COR-L47 (cell line): ENCODE measurements at regions not wholly inside any gene's neighbourhood (a gene's known extent, or its start where the extent isn't known, plus 50 kb on each side); places are given as distances from the start of the nearest gene placed in this dataset.
A peak's percentile ranks its signal among the peaks of the same experiment; 100 is the strongest.

ENCODE experiments used
- DNase-seq: peaks from one replicate; lab custom pipeline; 2025; lab: John Stamatoyannopoulos, UW

DNA sequence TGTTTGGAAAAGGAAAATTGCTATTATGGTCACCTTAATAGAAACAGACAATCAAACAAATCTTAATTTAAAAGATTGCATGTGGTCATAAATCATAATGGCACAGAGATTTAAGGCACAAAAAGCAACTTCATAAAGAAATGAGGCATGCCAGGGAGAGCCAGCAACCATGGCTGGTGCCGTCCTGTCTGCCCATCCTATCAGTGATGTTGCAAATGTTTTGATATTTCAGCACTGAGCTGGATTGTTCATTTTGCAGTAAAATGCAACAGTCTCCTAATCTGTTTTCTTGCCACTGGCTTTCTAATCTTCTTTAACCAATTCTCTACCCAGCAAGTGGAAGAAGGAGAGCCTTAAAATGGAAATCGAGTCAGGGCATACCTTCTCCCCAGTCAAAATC lies 249.8 kb downstream of the SAMD5 start:
- DNase-seq: no peak

DNA sequence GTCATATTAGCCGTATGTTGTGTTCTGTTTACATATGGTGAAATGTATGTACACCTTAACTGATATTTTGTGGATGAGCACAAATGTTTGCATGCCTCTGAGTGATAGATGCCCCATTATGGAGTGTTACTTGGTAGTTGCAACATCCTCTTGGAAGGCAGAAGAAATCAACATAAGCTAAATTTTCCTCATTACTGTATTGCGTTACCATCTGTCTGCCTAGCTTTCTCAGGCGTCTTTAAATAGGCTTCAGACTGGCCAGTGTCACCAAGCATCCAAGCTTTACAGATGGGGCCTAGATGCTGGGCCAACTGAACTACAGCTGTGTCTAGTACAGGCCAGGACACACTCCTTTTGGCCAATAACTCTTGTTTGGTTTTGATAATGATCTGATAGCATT lies 250.6 kb downstream of the SAMD5 start:
- no peak for DNase-seq

DNA sequence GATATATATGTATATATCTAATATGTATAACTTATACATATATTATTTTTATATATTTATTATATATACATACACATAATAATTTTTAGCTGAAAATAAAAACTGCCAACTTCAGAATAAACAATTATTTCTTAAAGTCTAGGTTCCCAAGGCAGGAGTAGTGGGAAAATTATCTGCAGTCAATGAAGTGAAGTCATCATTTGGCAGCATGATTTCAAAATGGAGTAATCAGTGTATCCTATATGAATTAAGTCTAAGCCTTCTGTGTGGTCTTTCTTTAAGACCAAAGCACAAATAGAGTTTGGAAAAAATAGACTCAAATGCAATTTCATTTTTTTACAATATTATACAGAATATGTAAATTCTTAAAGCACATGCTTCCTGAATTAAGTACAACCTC lies 251.0 kb downstream of the SAMD5 start:
- DNase-seq: no peak

DNA sequence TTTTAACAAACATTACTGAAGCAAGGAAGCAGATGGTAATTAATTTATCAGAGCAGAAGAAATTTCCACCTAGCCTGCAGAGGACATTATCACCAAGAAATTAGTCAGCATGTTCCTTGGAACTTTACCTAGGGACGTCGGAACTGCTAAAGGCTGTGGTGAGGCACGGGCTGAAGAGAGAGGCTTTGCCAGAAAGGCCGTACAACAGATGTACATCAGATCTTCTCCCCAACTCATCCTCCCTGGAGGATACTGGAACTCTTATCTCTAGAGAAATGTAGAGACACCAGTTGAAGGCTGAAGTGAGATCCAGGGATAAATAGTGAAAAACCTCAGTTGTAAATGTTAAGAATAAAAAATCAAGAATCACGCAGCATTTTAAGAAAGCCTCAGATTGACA lies 257.1 kb downstream of the SAMD5 start:
- DNase-seq: no peak

DNA sequence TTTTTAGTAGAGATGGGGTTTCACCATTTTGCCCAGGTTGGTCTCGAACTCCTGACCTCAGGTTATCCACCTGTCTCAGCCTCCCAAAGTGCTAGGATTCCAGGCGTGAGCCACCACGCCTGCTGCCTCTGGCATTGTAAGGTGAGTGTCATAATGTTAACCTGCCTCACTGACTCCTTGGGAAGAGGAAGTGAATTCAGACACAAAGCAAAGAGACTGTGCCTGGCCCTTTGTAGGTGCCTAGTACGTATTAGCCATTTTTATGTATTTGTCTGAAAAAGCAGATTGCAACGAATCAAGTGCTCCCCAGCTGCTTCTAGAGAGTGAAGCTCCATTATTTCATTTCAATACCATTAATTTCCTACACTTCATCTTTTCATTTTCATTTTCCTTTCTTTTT lies 260.5 kb downstream of the SAMD5 start:
- no peak for DNase-seq

DNA sequence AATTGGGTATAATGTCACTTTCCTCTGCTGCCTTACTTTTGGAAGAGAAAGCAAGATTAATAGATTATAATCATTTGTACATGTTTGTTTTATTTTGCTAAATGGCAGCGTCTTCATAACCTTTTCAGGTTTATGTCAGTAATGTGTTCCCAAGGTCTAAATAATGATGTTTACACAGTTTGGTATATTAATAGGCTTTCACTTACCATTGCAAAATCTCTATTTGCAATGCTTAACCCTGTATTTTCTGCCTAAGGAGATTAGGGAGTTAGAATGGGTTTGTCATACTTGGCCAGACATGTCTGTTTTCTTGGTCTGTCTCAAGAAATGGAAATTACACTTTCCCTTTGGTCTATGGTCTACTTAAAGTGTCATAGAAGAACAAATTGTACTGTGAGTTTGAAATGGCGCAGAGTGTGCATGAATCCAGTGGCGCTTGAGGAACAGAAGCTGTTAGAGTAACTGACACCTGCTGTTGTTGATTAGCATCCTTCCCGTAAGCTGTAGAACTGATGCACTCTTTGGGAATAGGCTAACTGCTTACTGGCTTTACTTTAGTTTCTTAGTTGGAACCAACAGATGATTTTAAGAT lies 261.1 kb downstream of the SAMD5 start:
- no peak for DNase-seq

DNA sequence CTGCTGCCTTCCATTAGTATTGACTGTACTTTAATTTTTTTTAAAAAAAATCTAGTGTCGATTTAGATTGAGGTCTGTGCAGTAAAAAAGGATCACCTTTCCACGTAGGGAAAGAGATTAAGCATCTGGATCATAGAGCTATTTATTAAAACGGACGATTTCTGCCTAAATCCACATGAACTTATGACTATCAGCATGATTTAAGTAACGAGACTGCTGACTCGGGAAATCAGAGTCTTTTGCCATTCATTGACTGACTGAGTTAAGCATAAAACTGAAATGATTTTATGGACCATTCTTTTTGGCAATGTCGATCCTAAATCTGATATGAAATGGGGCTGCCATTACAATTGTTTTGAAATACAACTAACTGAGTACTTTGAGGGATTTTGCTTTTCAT lies 261.7 kb downstream of the SAMD5 start:
- no peak for DNase-seq

DNA sequence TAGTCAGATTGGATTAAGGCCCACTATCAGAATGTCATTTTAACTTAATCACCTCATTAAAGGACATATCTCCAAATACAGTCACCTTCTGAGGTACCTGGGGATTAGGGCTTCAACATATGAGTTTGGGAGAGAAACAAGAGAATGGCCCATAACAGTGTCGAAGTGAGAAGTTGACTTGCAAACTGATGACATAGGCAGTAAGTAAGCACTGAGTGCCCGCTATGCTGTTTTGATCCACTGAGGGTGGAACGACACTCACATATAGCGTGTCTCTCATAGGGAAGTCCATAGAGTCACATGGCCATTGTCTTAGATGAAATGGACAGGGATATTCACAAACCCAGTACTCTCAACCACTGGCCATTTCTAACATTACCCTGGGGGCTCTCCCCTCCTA lies 264.2 kb downstream of the SAMD5 start:
- DNase-seq: no peak

DNA sequence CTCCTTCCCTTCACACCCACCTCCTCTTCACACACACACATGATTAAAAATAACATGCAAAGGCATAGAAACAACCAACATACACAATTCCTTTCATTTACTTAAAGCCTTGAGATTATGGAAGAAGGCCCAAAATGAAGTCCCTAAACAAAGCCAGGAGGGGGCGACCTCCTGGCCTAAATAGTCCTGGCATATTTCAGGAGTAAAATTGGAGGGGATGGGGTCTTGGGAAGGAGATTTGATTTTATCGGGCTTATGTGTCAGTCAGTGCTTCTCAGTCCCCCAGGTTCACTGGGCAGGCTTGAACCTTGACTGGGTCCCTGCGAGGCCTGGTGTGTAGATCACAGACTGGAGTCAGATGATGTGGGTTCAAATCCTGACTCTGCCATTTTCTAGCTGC lies 266.4 kb downstream of the SAMD5 start:
- no peak for DNase-seq

DNA sequence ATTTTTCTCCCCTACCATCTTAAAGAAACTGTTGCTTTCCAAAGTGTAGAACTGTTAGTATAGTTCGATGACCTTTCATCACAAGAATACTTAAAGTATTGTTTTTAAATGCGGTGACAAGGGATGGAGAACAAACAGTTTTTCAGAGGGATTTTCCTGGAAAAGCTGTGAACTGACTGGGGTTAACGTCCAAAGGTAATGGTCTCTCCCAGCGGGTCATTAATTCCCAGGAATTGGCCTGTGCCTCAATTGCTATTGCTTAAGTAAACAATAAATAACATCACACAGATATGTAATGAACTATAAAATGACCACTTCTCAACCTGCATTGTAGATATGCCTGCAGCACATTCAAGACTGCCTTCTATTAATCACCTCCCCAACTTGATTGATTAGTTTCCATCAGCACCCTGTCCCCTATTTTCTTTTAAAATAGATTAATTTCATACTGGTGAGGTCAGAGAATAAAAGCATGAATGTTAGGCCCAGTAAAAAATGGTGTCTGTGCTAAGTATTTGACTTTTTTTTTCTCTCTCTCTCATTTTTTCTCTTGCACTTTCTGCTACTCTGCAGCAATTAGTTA lies 268.2 kb downstream of the SAMD5 start:
- DNase-seq: no peak

DNA sequence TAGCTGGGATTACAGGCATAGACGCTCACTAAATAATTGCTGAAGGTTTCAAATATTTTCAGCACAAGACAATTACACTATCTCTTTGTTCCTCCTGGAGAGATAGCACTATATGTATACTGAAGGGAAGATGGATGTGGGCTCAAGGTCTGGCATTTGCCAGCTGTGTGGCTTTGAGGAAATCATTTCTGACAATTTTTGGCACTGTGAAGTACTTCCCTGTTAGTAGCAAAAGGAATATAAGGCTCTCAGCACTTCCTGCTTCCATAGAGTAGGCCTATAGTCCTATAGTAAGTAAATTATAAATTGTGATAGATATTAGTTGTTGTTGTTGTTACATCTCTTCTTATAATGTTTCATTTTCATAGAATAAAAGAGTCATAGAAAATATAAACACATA lies 271.1 kb downstream of the SAMD5 start:
- no peak for DNase-seq

DNA sequence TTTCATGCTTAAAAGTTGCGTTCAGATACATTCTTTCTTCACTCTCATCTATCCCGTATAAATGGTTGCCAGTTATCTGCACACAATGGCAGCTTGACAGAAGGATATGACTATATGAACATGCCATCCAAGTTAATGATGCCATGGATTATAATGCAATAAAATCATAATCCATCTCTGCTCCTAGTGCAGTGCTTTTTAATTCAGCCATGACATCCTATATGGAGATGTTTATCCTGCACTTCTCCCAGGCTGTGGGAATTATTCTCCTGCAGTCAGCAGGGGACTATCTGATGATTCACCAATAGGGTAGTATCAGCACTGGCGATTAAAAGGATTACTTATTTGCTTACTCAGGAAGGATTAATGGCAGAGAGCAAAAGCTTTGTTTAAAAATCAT lies 273.8 kb downstream of the SAMD5 start:
- DNase-seq: peak; percentile 3

DNA sequence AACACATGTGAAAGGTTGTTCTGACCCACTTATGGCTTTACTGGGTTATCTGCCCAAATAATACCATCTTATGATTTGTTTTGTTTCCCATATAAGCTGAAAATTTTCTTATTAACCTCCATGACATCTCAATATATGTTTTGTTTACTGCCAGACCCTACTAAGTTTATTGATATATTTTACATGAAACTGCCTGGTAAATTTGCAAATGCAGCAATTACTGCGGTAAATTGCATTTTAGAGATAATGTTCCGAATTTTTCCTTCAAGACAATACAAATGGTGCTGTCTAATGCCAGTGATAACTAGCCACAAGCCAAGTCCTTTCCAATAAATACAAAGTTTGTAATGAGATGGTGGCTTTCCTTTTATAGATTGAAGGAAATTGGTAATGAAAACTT lies 275.9 kb downstream of the SAMD5 start:
- DNase-seq: no peak

DNA sequence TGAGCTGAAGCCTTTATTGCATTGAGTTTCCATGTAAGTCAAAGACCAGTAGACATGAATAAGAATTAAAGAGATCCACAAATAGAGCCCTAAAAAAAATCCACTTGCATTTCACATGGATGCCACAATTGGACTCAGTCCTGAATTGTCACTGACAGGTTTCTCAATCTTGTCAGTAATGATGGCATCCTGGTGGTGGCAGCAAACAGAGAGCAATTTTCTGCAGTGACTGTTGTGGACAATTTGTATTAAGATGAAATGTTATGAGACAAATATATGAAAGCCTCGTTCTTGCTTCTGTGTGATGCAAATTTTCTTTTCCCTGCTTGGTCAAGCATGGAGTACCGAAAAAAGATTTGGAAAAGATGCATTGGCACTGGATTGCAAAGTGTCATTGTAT lies 278.9 kb downstream of the SAMD5 start:
- DNase-seq: peak; percentile 0

DNA sequence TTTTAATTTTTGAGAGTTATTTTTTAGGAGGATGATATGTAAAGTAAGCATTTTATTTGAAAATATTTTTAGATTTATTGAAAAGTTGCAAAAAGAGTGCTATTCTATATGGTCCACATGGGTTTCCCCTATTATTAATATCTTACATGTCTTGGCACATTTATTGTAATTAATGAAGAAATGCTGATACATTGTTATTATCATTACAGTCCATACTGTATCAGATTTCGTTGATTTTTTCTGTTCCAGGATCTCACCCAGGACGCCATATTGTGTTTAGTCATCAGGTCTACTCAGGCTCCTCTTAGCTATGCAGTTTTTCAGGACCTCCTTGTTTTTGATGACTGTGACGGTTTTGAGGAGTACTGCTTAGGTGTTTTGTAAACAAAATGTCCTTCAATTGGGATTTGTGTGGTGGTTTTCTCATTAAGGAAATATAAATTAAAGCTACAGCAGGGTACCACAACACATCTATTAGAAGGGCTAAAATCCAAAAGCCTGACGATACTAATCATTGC lies 281.0 kb downstream of the SAMD5 start:
- DNase-seq: no peak

DNA sequence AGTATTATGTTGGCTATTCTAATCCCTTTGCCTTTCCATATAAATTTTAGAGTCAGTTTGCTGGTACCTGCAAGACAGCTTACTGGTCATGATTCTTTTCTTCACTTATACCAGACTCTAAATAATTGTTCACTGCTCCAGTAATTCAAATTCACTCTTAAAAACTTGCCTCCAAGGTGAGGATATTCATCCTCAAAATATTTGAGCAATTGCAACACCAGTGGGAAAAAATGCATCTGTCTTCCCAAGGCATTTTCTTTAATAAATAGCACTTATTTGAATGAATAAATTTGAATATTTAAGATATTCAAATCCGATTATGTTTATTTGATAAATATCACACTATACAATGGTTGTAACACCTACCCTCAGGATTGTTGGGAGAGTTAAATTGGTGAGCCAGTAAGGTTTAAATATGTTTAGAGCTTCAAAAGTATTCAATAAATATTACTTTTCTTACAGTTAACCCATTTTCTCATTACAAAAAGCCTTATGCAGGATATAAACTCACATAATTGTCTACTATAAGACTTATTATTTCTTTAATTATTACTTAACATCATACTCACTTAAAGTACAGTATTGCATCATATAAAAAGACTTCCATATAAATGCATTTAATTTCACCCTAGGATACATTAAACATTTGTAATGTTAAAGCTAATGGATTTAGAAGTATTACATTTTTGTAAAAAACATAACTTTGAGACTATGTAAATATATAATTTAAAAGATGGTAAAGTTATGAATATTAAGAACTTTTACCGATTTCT lies 285.6 kb downstream of the SAMD5 start:
- DNase-seq: no peak

DNA sequence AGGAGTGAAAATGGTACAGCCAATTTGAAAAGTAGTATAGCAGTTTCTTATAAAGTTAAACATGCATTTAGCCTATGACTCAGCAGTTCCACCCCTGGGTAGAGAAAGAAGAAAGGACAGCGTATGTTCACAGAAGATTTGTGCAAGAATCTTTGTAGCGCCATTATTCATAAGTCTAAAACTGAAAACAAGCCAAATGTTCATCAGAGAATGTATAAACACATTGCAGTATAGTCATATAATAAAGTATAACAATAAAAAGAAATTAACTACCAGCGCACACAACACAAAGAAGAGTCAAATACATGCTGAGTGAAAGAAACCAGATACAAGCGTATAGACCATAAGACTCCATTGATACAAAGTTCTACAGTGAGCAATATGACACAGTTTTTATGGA lies 294.0 kb downstream of the SAMD5 start:
- DNase-seq: no peak

DNA sequence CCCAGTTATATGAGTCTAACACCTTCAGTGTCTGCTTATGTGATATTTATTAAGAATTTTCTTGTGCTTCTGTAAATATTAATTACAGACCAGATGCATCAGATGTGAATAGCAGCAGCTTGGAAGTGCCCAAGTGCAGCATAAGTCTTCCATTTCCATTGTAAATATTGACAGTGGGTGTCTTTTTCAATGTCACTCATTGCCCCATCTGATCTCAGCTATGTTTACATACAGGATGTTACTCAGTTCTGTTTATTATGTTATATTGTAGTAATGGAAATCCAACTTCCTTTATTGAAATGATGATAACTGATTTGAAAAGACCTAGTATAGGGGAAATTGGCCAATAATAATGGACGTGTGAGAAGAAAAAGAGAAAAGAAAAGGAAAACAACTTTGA lies 296.7 kb downstream of the SAMD5 start:
- no peak for DNase-seq

DNA sequence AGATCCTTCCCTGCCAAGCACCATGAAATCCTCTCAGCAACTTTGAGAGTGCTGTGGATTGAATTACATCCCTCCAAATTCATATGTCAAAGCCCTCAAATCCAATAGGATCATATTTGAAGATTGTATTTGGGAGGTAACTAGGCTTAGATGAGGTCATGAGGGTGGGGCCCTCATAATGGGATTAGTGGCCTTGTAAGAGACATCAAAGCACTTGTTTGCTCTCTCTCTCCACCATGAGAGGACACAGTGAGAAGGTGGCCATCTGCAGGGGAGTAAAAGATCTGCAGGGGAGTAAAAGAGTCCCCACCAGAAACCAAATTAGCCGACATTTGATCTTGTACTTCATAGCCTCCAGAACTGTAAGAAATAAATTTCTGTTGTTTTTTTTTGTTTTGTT lies 298.2 kb downstream of the SAMD5 start:
- no peak for DNase-seq

DNA sequence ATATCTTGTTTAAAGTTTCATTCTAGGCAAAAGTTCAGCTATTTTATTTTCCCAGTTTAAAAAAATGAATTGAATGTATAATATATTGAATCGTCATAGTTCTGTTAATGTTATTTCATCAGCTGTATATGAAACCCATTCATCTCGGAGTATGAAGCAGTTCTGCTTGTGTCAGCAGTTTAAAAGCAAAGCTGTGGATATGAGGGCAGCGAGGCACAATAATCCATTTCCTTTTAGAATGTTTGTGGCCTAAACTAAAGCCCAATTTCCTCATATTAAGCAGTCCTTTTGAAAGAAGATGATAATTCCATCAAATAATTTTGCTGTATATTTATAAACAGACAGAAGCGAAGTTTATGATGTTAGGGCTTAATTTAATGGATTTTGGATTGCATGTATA lies 300.1 kb downstream of the SAMD5 start:
- no peak for DNase-seq

DNA sequence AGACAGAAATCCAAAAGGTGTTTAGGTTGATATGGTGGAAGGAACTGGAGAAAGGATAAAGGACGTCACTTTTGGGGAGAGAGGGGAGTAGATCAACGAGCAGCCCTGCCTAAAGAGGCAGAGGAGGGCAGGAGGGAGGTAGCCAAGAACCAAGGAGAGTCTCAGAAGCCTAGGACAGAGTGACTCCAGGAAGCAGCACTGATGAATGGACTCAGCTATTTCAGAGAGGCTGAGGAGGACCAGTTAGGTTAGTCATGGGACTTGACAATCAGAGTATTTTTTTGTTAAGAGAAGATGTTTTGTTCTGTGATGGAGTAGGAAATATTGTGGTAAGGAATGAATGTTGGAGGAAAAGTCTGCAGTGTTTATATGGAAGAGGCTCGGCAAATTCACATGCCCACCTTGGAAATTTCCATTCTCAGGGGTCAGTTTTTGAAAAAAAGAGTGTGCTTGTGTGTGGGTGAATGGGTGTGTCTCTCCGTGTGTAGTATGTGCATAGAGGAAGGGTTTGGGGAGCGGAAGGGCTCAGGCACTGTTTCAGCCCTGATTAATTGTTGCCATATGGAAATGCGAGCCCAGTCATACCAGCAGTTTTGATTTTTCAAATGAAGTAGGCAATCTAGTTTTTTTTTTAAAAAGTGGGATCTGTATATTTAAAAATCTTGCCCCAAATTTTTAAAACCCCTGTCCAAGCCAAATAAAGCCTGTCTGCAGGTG lies 303.6 kb downstream of the SAMD5 start:
- DNase-seq: no peak

DNA sequence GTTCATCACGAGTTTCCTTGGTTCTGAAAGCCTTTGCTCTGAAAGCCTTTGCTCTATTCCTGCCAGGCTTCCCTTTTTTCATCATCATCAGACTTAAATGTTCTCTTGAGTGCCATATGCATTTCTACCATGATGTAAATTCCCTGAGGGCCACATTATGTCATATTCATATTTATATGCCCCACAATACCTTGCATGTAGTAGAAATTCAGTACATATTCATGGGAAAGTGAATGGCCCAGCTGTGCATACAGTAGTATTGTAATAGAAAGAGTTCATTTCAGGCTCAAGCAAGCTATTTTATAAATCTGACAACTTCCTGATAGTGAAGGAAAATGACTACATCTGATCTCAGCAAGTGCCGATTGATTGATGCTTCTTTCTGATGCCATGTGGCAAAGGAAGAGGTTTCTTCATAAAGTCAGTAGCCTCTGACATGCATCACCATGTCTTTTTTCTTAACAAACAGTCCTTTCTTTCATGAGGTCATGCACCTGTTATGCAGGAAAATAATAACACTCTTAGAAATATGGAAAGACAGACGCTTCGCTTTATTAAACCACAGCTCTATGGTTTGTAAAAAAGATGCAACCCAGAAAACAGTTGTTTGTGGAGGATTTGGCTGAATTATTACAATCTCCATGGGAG lies 308.7 kb downstream of the SAMD5 start:
- no peak for DNase-seq
